Spleen (tissue), 7 donors: ENCODE measurements at regions not wholly inside any gene's neighbourhood (a gene's known extent, or its start where the extent isn't known, plus 50 kb on each side); places are given as distances from the start of the nearest gene placed in this dataset.

Source experiments
- POLR2A ChIP-seq, 3 donors: fragments of 450-650 bp; IDR thresholded peaks; one replicate each; pipeline ENCODE4 v1.5.1; 2017; ENCODE audit warnings: antibody characterized with exemption in 3 of 3, mild to moderate bottlenecking in 1 of 3
- POLR2AphosphoS5 ChIP-seq, 3 donors: sonication (generic); formaldehyde crosslinking; IDR thresholded peaks; one replicate each; pipeline ENCODE4 v1.5.1; 2017; ENCODE audit warnings: antibody characterized with exemption in 3 of 3
- TF ChIP-seq, protein P1 (sequence below), 11 experiments: fragments of 200-600 bp in 7 of 11; fragments of 450-650 bp in 4 of 11; sonication (generic) in 4 of 11; IDR thresholded peaks in 8 of 11; conservative IDR thresholded peaks in 3 of 11; 1 replicate in 7 of 11; 2 replicates in 4 of 11; pipeline versions ENCODE4 v1.4.0 to v1.8.0; 2016 to 2021; ENCODE audit warnings: antibody characterized with exemption in 11 of 11, inconsistent platforms in 4 of 11, mild to moderate bottlenecking in 1 of 11
- donor health status: DM: no; HTN: no; CAD: no; lungs with moderate emphysema.
- donor health status: DM: no; HTN: no; CAD: no.
- donor health status: DM: no; HTN: no; CAD: no.

GRCh38 chr12:69097619-69098368, 141.6 kb upstream of the CPSF6 start:
- TF ChIP-seq, protein P1, sequence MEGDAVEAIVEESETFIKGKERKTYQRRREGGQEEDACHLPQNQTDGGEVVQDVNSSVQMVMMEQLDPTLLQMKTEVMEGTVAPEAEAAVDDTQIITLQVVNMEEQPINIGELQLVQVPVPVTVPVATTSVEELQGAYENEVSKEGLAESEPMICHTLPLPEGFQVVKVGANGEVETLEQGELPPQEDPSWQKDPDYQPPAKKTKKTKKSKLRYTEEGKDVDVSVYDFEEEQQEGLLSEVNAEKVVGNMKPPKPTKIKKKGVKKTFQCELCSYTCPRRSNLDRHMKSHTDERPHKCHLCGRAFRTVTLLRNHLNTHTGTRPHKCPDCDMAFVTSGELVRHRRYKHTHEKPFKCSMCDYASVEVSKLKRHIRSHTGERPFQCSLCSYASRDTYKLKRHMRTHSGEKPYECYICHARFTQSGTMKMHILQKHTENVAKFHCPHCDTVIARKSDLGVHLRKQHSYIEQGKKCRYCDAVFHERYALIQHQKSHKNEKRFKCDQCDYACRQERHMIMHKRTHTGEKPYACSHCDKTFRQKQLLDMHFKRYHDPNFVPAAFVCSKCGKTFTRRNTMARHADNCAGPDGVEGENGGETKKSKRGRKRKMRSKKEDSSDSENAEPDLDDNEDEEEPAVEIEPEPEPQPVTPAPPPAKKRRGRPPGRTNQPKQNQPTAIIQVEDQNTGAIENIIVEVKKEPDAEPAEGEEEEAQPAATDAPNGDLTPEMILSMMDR (IDR thresholded peaks at IDR 0.05 in 8 of 11, conservative IDR thresholded peaks at IDR 0.05 in 3 of 11): no peak
- no peak for TF ChIP-seq POLR2AphosphoS5 (IDR thresholded peaks at IDR 0.05)
- TF ChIP-seq POLR2A (IDR thresholded peaks at IDR 0.05): no peak
